Activated CD4-positive, alpha-beta T cell treated with anti-CD3 and anti-CD28 coated beads, Interleukin-2, amount 50 U/mL, for 16 hours (primary cell): ENCODE measurements at regions not wholly inside any gene's neighbourhood (a gene's known extent, or its start where the extent isn't known, plus 50 kb on each side); places are given as distances from the start of the nearest gene placed in this dataset.
"Not testable (repeated sequence)": the region's sequence is repeated elsewhere in the genome, so short reads cannot be mapped to it uniquely, and the experiment has no call there.

Source experiments
- DNase-seq: peaks from one replicate; pipeline ENCODE4 v3.0.0-alpha.2; 2020

- no peak for DNase-seq
These were observed 110.0 kb upstream of the PLSCR5 start for GRCh38 chr3:146715170-146715569.

GRCh38 chr3:146712806-146713205, 107.7 kb upstream of the PLSCR5 start:
- DNase-seq: no peak

- no peak for DNase-seq
These were observed 104.8 kb upstream of the PLSCR5 start for GRCh38 chr3:146709969-146710368.

- peak; percentile 41 for DNase-seq
These were observed 100.1 kb upstream of the PLSCR5 start for GRCh38 chr3:146705225-146705624.

- DNase-seq: no peak
These were observed 97.1 kb upstream of the PLSCR5 start for GRCh38 chr3:146702237-146702636.

- no peak for DNase-seq
These were observed 96.1 kb upstream of the PLSCR5 start for GRCh38 chr3:146701246-146701645.

- DNase-seq: not testable (repeated sequence)
These were observed 94.9 kb upstream of the PLSCR5 start for GRCh38 chr3:146700025-146700424.

- DNase-seq: no peak
These were observed 87.1 kb upstream of the PLSCR5 start for GRCh38 chr3:146692254-146692653.

- no peak for DNase-seq
These were observed 80.1 kb upstream of the PLSCR5 start for GRCh38 chr3:146685050-146685814.

- no peak for DNase-seq
These were observed 77.0 kb upstream of the PLSCR5 start for GRCh38 chr3:146682171-146682570.

- DNase-seq: no peak
These were observed 75.5 kb upstream of the PLSCR5 start for GRCh38 chr3:146680617-146681016.

GRCh38 chr3:146679995-146680394, 74.8 kb upstream of the PLSCR5 start:
- DNase-seq: no peak

- no peak for DNase-seq
These were observed 74.0 kb upstream of the PLSCR5 start for GRCh38 chr3:146679191-146679590.

GRCh38 chr3:146672941-146673340, 67.8 kb upstream of the PLSCR5 start:
- no peak for DNase-seq

- no peak for DNase-seq
These were observed 59.3 kb upstream of the PLSCR5 start for GRCh38 chr3:146664403-146664802.

GRCh38 chr3:146658841-146659240, 53.7 kb upstream of the PLSCR5 start:
- DNase-seq: no peak

GRCh38 chr3:146655333-146655996, 50.3 kb upstream of the PLSCR5 start:
- DNase-seq: no peak
